ENCODE measurements at regions not wholly inside any gene's neighbourhood (a gene's known extent, or its start where the extent isn't known, plus 50 kb on each side); places are given as distances from the start of the nearest gene placed in this dataset.

GRCh38 chr18:47593744-47594472 lies 336.6 kb downstream of the SMAD2 start:
- no peak for DNase-seq

GRCh38 chr18:47591429-47591828 lies 339.0 kb downstream of the SMAD2 start:
- no peak for DNase-seq

- DNase-seq, result no peak
These were observed 336.1 kb upstream of the SKOR2 start for GRCh38 chr18:47587587-47587986.

GRCh38 chr18:47586418-47587070 lies 335.1 kb upstream of the SKOR2 start:
- DNase-seq, result no peak

GRCh38 chr18:47585914-47586313 lies 334.5 kb upstream of the SKOR2 start:
- no peak for DNase-seq

- no peak for DNase-seq
These were observed 333.7 kb upstream of the SKOR2 start for GRCh38 chr18:47585136-47585535.

GRCh38 chr18:47582093-47582492 lies 330.6 kb upstream of the SKOR2 start:
- no peak for DNase-seq

- no peak for DNase-seq
These were observed 326.1 kb upstream of the SKOR2 start for GRCh38 chr18:47577520-47577919.

GRCh38 chr18:47574966-47575365 lies 323.5 kb upstream of the SKOR2 start:
- DNase-seq, result no peak

- no peak for DNase-seq
These were observed 320.5 kb upstream of the SKOR2 start for GRCh38 chr18:47571957-47572356.

GRCh38 chr18:47566809-47567208 lies 315.3 kb upstream of the SKOR2 start:
- DNase-seq, result no peak

- no peak for DNase-seq
These were observed 309.6 kb upstream of the SKOR2 start for GRCh38 chr18:47560723-47561715.

- no peak for DNase-seq
These were observed 306.8 kb upstream of the SKOR2 start for GRCh38 chr18:47558110-47558750.

GRCh38 chr18:47557160-47557559 lies 305.7 kb upstream of the SKOR2 start:
- no peak for DNase-seq

- DNase-seq, result no peak
These were observed 301.3 kb upstream of the SKOR2 start for GRCh38 chr18:47552783-47553182.

GRCh38 chr18:47550611-47551010 lies 299.2 kb upstream of the SKOR2 start:
- no peak for DNase-seq

- DNase-seq, result no peak
These were observed 297.6 kb upstream of the SKOR2 start for GRCh38 chr18:47549021-47549540.

- DNase-seq, result no peak
These were observed 296.2 kb upstream of the SKOR2 start for GRCh38 chr18:47547539-47548202.

GRCh38 chr18:47545613-47546012 lies 294.2 kb upstream of the SKOR2 start:
- DNase-seq, result no peak

GRCh38 chr18:47543080-47543479 lies 291.6 kb upstream of the SKOR2 start:
- no peak for DNase-seq

- DNase-seq, result no peak
These were observed 291.1 kb upstream of the SKOR2 start for GRCh38 chr18:47542551-47542950.

- DNase-seq, result no peak
These were observed 280.3 kb upstream of the SKOR2 start for GRCh38 chr18:47531717-47532116.
